ENCODE measurements at regions not wholly inside any gene's neighbourhood (a gene's known extent, or its start where the extent isn't known, plus 50 kb on each side); places are given as distances from the start of the nearest gene placed in this dataset.
A peak's percentile ranks its signal among the peaks of the same experiment; 100 is the strongest.
"Not testable (repeated sequence)": the region's sequence is repeated elsewhere in the genome, so short reads cannot be mapped to it uniquely, and the experiment has no call there.

GRCh38 chr4:29927895-29928294 lies 792.3 kb upstream of the PCDH7 start:
- DNase-seq (ENCODE audit: low read depth in 2 of 2) = no peak

DNA sequence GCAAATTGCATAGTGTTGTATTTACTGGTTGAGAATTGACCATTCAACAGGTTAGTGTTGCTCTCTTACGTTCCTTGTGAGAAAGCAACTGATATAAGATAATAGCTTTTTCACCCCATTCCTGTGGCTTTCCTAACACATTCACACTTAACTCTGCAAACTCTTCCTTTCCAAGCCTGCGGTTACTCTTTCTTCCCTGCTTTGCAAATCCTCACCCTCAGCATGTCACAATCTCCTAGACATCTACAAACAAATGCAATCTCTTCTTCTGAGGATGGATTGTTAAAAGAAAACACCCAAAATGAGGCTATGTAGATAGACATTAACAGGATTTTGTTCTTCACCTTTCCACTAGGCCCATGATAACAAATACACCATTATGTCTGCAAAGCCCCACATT lies 771.7 kb upstream of the PCDH7 start:
- no peak for DNase-seq (ENCODE audit: low read depth in 2 of 2)

- no peak for DNase-seq (ENCODE audit: low read depth in 2 of 2)
Measured at GRCh38 chr4:29948858-29949257, 771.3 kb upstream of the PCDH7 start.

DNA sequence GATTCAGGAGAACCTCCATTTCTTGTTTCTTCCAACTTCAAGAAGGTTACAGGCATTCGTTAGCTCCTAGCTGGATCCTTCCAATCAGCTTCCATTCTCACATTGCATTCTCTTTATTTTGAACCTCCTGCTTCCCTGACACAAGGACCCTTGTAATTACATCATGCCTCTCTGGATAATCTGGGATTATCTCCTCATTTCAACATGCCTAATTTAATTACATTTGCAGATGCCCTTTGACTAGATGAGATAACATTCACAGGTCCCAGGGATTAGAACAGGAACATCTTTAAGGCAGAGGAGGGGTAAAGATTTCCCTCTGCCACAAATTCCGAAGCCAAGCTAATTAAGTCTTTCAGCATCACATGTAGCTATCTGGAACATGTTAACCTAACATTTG lies 753.8 kb upstream of the PCDH7 start:
- DNase-seq (ENCODE audit: low read depth in 2 of 2) = no peak

- no peak for DNase-seq (ENCODE audit: low read depth in 2 of 2)
Measured at GRCh38 chr4:29970626-29971025, 749.5 kb upstream of the PCDH7 start.

- DNase-seq (ENCODE audit: low read depth in 2 of 2) = no peak
Measured at GRCh38 chr4:29972121-29972520, 748.0 kb upstream of the PCDH7 start.

DNA sequence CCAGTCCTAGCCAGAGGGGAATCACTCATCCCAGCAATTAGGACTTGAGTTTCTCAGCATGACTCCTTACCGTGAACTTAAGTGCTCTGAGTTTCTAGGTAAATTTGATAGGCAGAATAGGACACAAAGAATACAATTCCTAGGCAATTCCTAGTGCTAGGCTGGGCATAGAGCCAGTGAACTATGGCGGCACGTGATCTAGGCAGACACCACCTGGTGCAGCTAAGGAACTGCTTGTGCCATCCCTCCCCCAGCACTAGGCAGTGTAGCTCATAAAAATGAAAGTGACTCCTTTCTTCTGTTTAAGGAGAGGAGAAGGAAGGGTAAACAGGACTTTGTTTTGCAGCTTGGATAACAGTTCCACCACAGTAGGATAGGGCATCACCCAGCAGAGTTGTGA lies 736.3 kb upstream of the PCDH7 start:
- DNase-seq (ENCODE audit: low read depth in 2 of 2) = no peak

GRCh38 chr4:30001628-30002027 lies 718.5 kb upstream of the PCDH7 start:
- no peak for DNase-seq (ENCODE audit: low read depth in 2 of 2)

DNA sequence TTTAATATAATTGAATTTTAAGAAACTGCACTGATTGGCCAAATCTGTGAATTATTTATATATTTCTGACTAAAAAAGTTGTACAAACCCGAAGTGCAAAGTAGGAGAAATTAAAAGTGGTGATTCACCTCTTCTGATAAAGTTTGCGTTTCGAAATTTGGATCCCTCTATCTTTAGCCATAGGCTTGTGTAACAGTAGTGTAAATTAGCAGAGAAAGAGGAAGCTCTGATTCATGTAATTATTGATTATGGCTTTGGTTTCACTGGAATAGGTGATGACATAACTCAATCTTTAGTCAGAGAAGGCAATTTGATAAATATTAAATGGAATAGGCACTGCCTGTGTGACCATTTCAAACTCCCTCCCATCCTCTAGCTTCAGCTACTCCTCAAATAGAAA lies 717.8 kb upstream of the PCDH7 start:
- DNase-seq (ENCODE audit: low read depth in 2 of 2) = no peak

GRCh38 chr4:30005995-30006394 lies 714.2 kb upstream of the PCDH7 start:
- no peak for DNase-seq (ENCODE audit: low read depth in 2 of 2)

- DNase-seq (ENCODE audit: low read depth in 2 of 2) = no peak
Measured at GRCh38 chr4:30024526-30024925, 695.6 kb upstream of the PCDH7 start.

DNA sequence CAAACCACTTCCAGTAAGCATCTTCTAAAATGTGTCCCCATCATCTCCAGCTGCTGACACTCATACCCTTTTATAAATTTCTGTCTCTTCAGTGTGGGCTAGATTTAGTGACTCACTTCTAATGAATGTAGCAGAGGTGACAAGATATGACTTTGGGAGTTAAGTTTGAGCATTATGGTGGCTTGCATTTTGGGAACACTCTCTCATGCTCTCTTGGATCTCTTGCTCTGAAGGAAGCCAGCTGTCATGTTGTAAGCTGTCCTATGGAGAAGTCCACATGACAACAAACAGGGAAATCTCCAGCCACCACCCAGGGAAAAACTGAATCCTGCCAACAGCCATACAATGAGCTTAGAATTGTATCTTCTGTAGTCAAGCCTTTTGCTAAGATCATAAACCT lies 691.3 kb upstream of the PCDH7 start:
- no peak for DNase-seq (ENCODE audit: low read depth in 2 of 2)

- DNase-seq (ENCODE audit: low read depth in 2 of 2) = no peak
Measured at GRCh38 chr4:30056016-30056766, 664.0 kb upstream of the PCDH7 start.

- no peak for DNase-seq (ENCODE audit: low read depth in 2 of 2)
Measured at GRCh38 chr4:30068234-30068633, 651.9 kb upstream of the PCDH7 start.

DNA sequence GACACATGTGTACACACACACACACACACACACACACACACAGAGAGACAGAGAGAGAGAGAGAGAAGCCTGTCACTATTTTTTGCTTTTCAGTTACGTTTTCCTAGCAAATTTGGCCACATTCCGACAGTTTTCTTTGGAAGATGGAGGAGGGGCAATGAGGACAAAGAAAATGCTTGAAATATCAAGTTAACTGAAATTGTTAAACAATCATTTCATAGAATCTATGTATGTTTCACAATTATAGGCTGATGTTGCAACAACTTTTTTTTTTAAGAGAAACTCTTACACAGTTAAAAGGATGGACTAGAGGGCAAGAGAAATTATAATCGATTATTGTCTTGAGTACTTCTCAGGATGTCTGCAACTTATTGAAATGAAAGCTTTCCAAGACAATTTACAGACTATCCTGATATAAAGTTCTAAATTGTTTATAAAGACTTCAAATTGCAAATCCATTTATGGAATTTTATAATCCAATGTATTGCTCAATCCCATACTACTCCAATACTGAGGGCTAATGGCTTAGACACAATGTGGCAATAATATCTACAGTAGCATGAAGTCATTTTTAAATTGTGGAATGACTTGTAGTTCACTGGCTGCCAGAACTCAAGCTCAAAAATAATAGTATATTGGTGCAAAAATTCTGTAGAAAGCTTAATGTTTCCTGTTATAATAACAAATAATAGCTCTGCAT lies 647.0 kb upstream of the PCDH7 start:
- no peak for DNase-seq (ENCODE audit: low read depth in 2 of 2)

- not testable (repeated sequence) for DNase-seq (ENCODE audit: low read depth in 2 of 2)
Measured at GRCh38 chr4:30092420-30093128, 627.6 kb upstream of the PCDH7 start.

DNA sequence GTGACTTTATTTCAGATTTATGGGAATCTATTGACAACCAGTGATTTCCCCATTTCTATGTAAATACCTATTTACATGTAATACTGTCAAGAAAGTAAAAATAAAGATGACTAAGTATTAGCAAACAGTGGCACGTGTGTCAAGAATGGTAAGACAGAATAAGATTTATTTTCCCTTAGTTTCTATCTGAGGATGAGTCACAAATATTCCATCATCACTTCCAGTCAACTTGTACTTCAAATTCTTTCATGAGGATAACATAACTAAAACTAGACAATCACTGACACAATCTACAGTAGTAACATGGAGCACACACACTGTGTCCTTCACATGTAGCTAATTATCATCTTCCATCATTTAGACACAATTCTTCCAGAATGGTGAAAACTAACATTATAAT lies 625.3 kb upstream of the PCDH7 start:
- no peak for DNase-seq (ENCODE audit: low read depth in 2 of 2)

DNA sequence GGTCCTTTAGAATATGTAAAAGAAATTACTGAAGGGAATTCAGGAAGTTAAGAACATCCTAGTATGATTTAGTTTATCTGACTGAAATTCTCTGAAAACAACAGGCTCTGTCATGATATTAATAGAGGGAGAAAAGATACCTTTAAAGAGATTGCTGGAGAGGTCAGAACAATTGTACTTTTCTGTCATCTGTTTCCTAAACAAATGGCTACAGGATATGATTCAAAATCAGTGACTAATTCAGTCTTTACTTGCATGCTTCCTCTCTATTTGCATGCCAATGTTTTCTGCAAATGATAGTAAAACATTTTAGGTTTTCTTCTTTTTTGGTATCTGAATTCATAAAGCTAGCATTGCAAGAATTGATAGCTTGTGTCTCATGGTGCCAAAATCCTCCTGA lies 616.7 kb upstream of the PCDH7 start:
- DNase-seq (ENCODE audit: low read depth in 2 of 2) = peak; percentile 42 to 60

GRCh38 chr4:30116401-30116800 lies 603.8 kb upstream of the PCDH7 start:
- no peak for DNase-seq (ENCODE audit: low read depth in 2 of 2)

DNA sequence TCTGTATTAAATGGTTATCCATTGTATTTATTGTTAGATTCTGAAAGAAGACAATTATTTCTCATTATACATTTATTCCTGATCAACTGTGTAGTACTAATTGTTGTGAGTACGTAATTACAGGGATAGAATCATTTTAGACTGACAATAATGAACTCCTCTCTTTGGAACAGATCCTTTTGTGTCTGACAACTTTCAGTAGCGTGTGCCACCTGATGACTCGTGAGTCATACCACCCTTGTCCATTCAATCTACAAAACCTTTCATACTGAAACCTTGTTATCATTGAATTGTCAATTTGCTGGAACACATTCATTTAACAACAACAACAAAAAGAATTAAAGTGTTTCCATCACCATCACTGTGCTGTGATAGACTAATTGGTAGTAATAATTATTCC lies 602.7 kb upstream of the PCDH7 start:
- DNase-seq (ENCODE audit: low read depth in 2 of 2) = no peak

- no peak for DNase-seq (ENCODE audit: low read depth in 2 of 2)
Measured at GRCh38 chr4:30122711-30123110, 597.5 kb upstream of the PCDH7 start.

DNA sequence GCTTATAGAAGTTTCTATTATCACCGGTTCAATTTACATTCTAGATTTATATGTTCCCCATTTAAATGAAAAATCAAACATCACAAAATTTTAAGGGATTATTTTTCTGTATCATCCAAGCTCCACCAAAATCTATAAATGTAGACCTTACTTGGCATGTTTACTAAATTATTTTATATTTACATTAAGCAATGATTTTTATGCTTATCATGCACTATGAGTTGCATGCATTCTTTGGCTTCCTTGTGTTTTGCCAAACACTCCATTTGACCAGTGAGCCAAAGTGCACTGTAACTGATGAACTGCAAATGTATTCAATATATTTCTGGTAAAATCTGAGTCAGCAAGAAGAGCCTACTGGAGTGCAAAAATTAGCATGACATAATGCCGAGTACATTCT lies 595.5 kb upstream of the PCDH7 start:
- DNase-seq (ENCODE audit: low read depth in 2 of 2) = not testable (repeated sequence)

GRCh38 chr4:30125868-30126267 lies 594.3 kb upstream of the PCDH7 start:
- no peak for DNase-seq (ENCODE audit: low read depth in 2 of 2)

All from dermis microvascular lymphatic vessel endothelial cell (primary cell).